ENCODE measurements at regions not wholly inside any gene's neighbourhood (a gene's known extent, or its start where the extent isn't known, plus 50 kb on each side); places are given as distances from the start of the nearest gene placed in this dataset.

- Histone ChIP-seq H3K36me3 (ENCODE audit: low read depth) (no peaks in the 10 kb centered on the region), H3F3A (ENCODE audit: insufficient read depth) (no peaks in the 10 kb centered on the region), H3K9me2 (ENCODE audit: insufficient read depth) (no peaks in the 10 kb centered on the region), H3K4me1 (ENCODE audit: insufficient read depth) (no peaks in the 10 kb centered on the region), H3K79me2 (ENCODE audit: insufficient read depth) (no peaks in the 10 kb centered on the region), H2AFZ (no peak overlapping the region), H3K4me2 (ENCODE audit: unreplicated experiment) (no peak overlapping the region), H3K4me3 (no peak overlapping the region), H3K9ac (no peak overlapping the region), H4K20me1 (ENCODE audit: insufficient read depth) (no peaks in the 10 kb centered on the region), H3K27me3 (replicated peaks; ENCODE audit: insufficient read depth) (no peaks in the 10 kb centered on the region), H3K27ac (no peak overlapping the region), H3K9me3 (ENCODE audit: low read depth) (no peaks in the 10 kb centered on the region)
- TF ChIP-seq EZH2phosphoT487 (IDR thresholded peaks at IDR 0.05; ENCODE audit: insufficient read depth, low read depth) (no peak), EZH2 (IDR thresholded peaks at IDR 0.05; ENCODE audit: insufficient read depth, poor library complexity, severe bottlenecking) (no peak)
- in situ Hi-C loops (cut with MboI) = no loop called here
- WGBS, 2 experiments (ENCODE audit: low coverage in 1 of 2, low lambda C conversion rate in 2 of 2, missing lambda C conversion rate in 2 of 2) = 75 to 76% methylated on average over 5 of the region's 5 CpGs
- peak; percentile 37 for DNase-seq
These were observed 210.6 kb upstream of the ADGRL2 start for GRCh38 chr1:81590171-81590570.

GRCh38 chr1:81588149-81588548 lies 212.6 kb upstream of the ADGRL2 start:
- Histone ChIP-seq H3K36me3 (ENCODE audit: low read depth) (no peaks in the 10 kb centered on the region), H4K20me1 (ENCODE audit: insufficient read depth) (no peaks in the 10 kb centered on the region), H3K9me3 (ENCODE audit: low read depth) (no peaks in the 10 kb centered on the region), H3F3A (ENCODE audit: insufficient read depth) (no peaks in the 10 kb centered on the region), H3K4me3 (no peak overlapping the region), H3K4me2 (ENCODE audit: unreplicated experiment) (no peak overlapping the region), H3K9ac (no peak overlapping the region), H3K79me2 (ENCODE audit: insufficient read depth) (no peaks in the 10 kb centered on the region), H3K27me3 (replicated peaks; ENCODE audit: insufficient read depth) (no peaks in the 10 kb centered on the region), H2AFZ (no peak overlapping the region), H3K9me2 (ENCODE audit: insufficient read depth) (no peaks in the 10 kb centered on the region), H3K27ac (no peak overlapping the region), H3K4me1 (ENCODE audit: insufficient read depth) (no peaks in the 10 kb centered on the region)
- in situ Hi-C loops (cut with MboI) = no loop called here
- WGBS, 2 experiments (ENCODE audit: low coverage in 1 of 2, low lambda C conversion rate in 2 of 2, missing lambda C conversion rate in 2 of 2) = 54 to 61% methylated on average over 3 of the region's 3 CpGs
- no peak for TF ChIP-seq EZH2phosphoT487 (IDR thresholded peaks at IDR 0.05; ENCODE audit: insufficient read depth, low read depth)
- no peak for TF ChIP-seq EZH2 (IDR thresholded peaks at IDR 0.05; ENCODE audit: insufficient read depth, poor library complexity, severe bottlenecking)
- no peak for DNase-seq

DNA sequence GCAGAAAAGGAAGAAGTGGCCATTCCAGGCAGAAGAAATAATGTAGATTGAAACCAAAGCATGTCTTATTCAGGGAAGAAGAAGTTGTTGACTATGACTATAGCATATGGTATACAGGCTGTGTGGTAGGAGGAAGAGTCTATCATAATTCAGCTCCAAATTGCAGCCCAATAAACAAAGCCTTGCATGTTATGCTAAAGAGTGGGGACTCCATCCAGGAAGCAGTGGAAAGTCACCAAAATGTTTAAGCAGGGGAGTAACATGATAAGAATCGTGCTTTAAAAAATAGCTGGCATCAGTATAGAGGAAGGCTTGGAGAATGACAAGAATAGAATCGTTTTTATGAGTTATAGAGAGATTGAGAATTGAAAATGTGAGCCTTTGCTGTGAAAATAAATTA lies 213.3 kb upstream of the ADGRL2 start:
- Histone ChIP-seq H3K79me2 (ENCODE audit: insufficient read depth) (no peaks in the 10 kb centered on the region), H3F3A (ENCODE audit: insufficient read depth) (no peaks in the 10 kb centered on the region), H2AFZ (no peak overlapping the region), H3K36me3 (ENCODE audit: low read depth) (no peaks in the 10 kb centered on the region), H4K20me1 (ENCODE audit: insufficient read depth) (no peaks in the 10 kb centered on the region), H3K9me2 (ENCODE audit: insufficient read depth) (no peaks in the 10 kb centered on the region), H3K27ac (no peak overlapping the region), H3K4me1 (ENCODE audit: insufficient read depth) (peaks cover 4% of the 10 kb centered on the region; the same call in 1 of the 2 replicates), H3K9ac (no peak overlapping the region), H3K4me3 (no peak overlapping the region), H3K9me3 (ENCODE audit: low read depth) (no peaks in the 10 kb centered on the region), H3K27me3 (replicated peaks; ENCODE audit: insufficient read depth) (no peaks in the 10 kb centered on the region), H3K4me2 (ENCODE audit: unreplicated experiment) (no peak overlapping the region)
- TF ChIP-seq EZH2 (IDR thresholded peaks at IDR 0.05; ENCODE audit: insufficient read depth, poor library complexity, severe bottlenecking) (no peak), EZH2phosphoT487 (IDR thresholded peaks at IDR 0.05; ENCODE audit: insufficient read depth, low read depth) (no peak)
- WGBS, 2 experiments (ENCODE audit: low coverage in 1 of 2, low lambda C conversion rate in 2 of 2, missing lambda C conversion rate in 2 of 2) = 32 to 41% methylated on average over 2 of the region's 2 CpGs
- no peak for DNase-seq
- in situ Hi-C loops (cut with MboI) = no loop called here

DNA sequence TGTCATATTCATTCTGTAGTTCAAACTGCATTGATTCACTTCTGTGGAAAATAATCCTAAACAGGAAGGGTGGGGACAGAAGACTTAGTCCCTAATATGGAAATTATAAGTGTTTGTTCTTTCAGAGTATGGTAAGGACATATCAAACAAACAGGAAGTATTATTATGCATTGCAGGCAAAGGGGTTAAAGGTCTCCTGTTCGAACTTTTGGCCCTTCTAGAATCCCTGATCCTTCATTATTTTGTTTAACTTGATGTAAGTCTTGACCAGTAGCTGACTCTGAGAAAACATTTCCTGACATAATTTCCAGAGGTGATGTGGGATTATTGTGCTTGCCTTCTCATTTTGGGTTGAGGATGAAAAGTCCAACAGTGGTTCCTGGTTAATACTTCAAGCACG lies 215.4 kb upstream of the ADGRL2 start:
- no peak overlapping the region for H3K27ac ChIP-seq
- peaks cover 4% of the 10 kb centered on the region; the same call in 1 of the 2 replicates for H3K4me1 ChIP-seq (ENCODE audit: insufficient read depth)
- H3K4me2 ChIP-seq (ENCODE audit: unreplicated experiment) = no peak overlapping the region
- WGBS, 2 experiments (ENCODE audit: low coverage in 1 of 2, low lambda C conversion rate in 2 of 2, missing lambda C conversion rate in 2 of 2) = 89 to 91% methylated on average over 2 of the region's 2 CpGs
- H3K9ac ChIP-seq = no peak overlapping the region
- no peaks in the 10 kb centered on the region for H3K79me2 ChIP-seq (ENCODE audit: insufficient read depth)
- no peak overlapping the region for H3K4me3 ChIP-seq
- H3K9me3 ChIP-seq (ENCODE audit: low read depth) = no peaks in the 10 kb centered on the region
- no peaks in the 10 kb centered on the region for H3F3A ChIP-seq (ENCODE audit: insufficient read depth)
- DNase-seq = no peak
- no peaks in the 10 kb centered on the region for H3K27me3 ChIP-seq (replicated peaks; ENCODE audit: insufficient read depth)
- no peaks in the 10 kb centered on the region for H3K9me2 ChIP-seq (ENCODE audit: insufficient read depth)
- TF ChIP-seq EZH2 (IDR thresholded peaks at IDR 0.05; ENCODE audit: insufficient read depth, poor library complexity, severe bottlenecking) = no peak
- no peak for TF ChIP-seq EZH2phosphoT487 (IDR thresholded peaks at IDR 0.05; ENCODE audit: insufficient read depth, low read depth)
- in situ Hi-C loops (cut with MboI) = no loop called here
- H2AFZ ChIP-seq = no peak overlapping the region
- no peaks in the 10 kb centered on the region for H4K20me1 ChIP-seq (ENCODE audit: insufficient read depth)
- no peaks in the 10 kb centered on the region for H3K36me3 ChIP-seq (ENCODE audit: low read depth)

DNA sequence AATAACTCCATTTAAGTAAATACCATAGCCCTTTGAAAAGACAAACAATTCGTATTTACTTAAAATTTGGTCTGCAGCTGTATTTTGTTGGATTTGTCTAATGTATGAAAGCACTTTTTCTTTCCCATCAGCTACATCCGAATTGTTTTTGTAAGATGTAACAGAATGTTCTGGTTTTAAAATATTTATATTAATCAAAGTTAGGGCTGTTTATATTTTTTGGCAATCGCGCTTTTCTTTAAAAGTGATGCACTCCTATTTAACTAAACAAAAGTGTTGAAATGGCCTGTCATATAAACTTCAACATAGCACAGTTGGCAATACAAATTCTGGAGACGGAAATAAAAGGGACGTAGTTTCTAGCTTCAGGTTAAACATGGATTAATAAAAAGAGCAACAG lies 216.3 kb upstream of the ADGRL2 start:
- Histone ChIP-seq H3K4me2 (ENCODE audit: unreplicated experiment) (no peak overlapping the region), H3K9me2 (ENCODE audit: insufficient read depth) (no peaks in the 10 kb centered on the region), H3K9ac (no peak overlapping the region), H2AFZ (no peak overlapping the region), H3K27me3 (replicated peaks; ENCODE audit: insufficient read depth) (no peaks in the 10 kb centered on the region), H4K20me1 (ENCODE audit: insufficient read depth) (no peaks in the 10 kb centered on the region), H3K36me3 (ENCODE audit: low read depth) (no peaks in the 10 kb centered on the region), H3K79me2 (ENCODE audit: insufficient read depth) (no peaks in the 10 kb centered on the region), H3K4me1 (ENCODE audit: insufficient read depth) (peaks cover 4% of the 10 kb centered on the region; the same call in 1 of the 2 replicates), H3F3A (ENCODE audit: insufficient read depth) (no peaks in the 10 kb centered on the region), H3K4me3 (no peak overlapping the region), H3K27ac (no peak overlapping the region), H3K9me3 (ENCODE audit: low read depth) (no peaks in the 10 kb centered on the region)
- DNase-seq = no peak
- 76 to 79% methylated on average over 6 of the region's 6 CpGs for WGBS, 2 experiments (ENCODE audit: low coverage in 1 of 2, low lambda C conversion rate in 2 of 2, missing lambda C conversion rate in 2 of 2)
- in situ Hi-C loops (cut with MboI) = no loop called here
- TF ChIP-seq EZH2 (IDR thresholded peaks at IDR 0.05; ENCODE audit: insufficient read depth, poor library complexity, severe bottlenecking) (no peak), EZH2phosphoT487 (IDR thresholded peaks at IDR 0.05; ENCODE audit: insufficient read depth, low read depth) (no peak)

All from GM23248 (cell line).